Middle frontal gyrus (tissue), 1 donor: ENCODE measurements at regions not wholly inside any gene's neighbourhood (a gene's known extent, or its start where the extent isn't known, plus 50 kb on each side); places are given as distances from the start of the nearest gene placed in this dataset.
"Not testable (repeated sequence)": the region's sequence is repeated elsewhere in the genome, so short reads cannot be mapped to it uniquely, and the experiment has no call there.

Experiments used
- DNase-seq: peaks from one replicate; pipeline ENCODE4 v3.0.0-alpha.2; 2015; ENCODE audit warnings: low spot score; ENCODE audit errors: extremely low spot score

DNA sequence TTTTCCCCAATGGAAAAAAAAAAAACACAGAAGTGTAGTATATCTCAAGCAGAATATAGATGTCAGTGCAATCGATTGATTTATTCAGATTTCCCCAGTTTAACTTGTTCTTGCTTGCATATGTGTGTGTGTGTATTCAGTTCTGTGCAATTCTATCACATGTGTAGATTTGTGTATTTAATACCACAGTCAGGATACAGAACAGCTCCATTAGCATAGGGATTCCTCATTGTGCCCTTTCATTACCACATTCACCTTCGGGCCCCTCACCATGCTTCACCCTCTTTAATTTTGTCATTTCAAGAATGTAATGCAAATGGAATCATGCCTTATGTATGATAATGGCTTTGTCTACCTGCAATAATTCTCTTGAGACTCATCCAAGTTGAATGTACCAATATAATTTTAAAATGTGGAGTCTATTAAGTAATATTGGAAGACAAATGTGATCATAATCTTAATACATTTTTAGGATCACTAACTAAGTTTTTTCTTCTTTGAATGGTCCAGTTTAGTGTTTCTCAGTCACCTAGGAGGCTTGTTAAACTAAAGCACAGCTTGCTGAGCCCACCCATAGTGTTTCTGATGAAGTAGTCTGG lies 187.9 kb downstream of the TENT5A start:
- DNase-seq: no peak

DNA sequence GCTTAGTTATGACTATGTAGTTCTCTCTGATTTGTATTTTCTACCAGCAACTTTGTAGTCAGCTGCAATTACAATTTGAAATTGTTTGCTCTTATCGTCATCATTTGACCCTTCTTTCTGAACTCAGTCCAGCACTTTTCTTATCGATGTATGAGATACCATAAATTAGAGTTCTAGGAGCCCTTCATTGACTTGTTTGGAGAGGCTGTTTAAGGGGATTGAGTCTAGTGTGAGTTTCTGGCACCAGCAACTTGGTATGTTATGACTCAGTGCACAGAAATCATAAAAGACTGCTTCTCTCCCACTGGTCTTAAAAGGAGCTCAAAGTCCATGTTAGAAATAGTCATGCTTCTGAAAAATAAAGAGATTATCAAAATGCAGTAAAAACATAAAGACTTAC lies 190.3 kb downstream of the TENT5A start:
- DNase-seq: no peak

DNA sequence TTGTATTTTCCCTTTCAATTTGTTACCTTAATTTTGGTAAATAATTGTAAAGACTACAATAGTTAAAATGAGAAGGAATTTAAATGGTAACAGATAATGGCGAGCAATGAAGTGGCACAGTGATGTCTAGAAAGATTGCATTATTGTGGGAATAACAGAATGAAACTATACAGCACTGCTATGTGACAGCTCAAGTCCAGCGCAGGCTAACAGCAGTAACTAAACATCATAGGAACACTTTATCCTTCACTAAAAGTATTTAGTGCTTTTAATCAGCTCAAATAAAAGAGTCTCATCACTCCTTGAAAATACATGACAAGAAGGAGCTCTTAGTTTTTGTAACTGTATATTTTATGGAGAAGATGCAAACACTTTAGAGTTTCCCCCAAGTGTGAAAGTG lies 190.8 kb downstream of the TENT5A start:
- no peak for DNase-seq

DNA sequence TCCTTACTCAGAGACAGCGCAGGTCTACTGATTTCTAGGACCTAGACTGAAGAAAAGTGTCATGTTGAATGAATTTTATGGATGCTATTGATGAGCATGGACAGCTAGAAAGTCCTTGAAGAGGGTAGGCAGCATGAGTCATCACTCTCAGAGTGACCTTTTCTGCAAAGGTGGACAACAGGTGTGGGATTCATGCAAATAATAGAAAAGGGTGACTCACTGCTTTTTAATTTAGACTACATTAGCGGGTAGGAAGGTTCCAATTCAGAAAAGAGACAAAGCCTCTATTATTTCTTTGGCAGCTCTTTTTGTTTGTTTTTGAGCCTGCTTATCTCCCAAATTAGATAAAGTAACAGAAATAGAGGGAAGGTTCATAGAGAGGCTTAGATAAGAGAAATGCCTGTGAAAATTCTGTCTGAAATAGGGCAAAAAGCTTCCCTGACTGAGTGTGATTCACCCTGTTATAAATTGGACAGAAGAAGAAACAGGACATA lies 191.4 kb downstream of the TENT5A start:
- no peak for DNase-seq

DNA sequence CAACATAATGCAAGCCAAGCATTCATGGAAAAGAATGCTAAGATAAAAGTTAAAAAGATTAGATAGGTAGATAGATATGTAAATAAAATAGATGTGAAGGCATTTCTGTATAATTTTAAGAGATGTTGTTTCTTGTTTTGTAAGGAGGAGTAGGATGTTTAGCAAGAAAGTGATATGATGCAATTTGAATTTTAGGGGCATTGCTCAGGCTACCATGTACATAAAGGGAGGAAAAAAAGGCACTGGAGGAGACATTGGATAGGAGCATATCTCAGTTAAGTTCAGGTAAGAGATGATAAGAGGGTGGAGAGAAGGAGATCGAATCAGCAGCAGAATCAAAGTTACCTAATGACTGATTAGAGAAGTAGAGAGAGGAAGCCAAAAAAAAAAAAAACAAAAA lies 194.7 kb downstream of the TENT5A start:
- DNase-seq: no peak

DNA sequence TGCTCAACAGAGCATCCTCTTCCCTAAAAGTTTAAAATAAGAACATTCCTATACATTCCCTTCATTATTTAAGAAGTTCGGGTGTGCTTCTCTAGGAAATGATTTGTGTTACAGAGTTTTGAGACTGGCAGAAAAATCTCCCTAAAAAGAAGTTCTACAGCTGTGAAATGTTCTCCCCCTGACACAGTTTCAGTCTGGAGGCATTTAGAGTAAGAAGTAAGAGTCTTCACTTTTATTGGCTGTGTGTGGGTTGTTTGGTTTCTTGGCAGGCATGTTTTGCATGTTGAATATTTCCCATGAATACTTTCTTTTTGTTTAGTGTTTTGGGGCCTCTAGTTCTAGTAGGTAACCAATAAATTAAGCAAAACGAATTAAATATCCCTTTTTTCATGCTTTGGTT lies 195.9 kb downstream of the TENT5A start:
- no peak for DNase-seq

DNA sequence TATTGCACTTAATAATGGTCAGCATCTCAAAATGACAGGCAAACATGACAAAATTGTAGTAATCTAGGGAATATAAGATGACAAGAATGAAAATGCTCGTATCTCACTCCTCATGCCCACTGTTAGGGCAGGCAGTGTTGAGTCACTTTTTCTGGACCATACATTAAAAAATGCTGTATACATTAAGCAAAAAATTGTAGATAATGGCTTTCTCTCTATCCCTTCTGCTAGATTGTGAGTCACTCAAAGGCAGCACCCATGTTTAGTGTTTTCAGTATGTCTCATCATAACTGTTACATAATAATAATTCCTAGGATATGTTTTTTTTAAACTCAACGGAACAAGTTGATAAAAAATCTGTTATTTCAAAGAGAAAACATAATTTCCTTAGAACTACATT lies 199.3 kb downstream of the TENT5A start:
- no peak for DNase-seq

DNA sequence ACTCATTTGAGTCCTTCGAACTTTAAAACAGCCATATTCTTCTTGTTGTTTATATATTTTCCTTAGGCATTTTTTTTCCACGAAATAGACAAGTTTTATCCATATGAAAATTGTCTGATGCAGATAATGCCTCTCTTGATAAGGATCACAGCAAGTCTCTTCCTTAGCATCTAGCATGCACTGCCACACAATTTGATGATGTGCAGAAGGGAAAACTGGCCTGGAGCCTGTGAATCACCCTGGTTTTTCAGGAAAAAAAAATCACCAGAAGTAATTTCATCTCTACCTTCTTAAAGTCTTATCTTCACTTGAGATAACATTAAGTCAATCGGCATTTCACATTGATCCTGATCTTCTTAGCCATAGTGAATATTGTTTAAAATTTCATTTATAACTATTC lies 199.8 kb downstream of the TENT5A start:
- DNase-seq: no peak

DNA sequence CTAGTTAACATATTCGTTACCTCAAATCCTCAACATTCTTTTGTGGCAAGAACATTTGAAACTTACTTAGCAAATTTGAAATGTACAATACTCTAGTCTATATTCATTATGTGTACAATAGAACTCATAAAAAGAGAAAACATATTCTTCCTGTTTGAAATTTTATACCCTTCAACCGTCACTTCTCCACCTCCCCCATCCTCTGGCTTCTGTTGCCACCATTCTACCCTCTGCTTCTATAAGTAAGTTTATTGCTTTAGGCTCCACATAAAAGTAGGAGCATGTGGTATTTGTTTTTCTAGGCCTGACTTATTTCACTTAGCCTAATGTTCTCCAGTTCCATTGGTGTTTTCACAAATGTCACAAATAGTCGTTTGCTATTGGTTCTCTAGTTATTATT lies 205.3 kb downstream of the TENT5A start:
- DNase-seq: no peak

DNA sequence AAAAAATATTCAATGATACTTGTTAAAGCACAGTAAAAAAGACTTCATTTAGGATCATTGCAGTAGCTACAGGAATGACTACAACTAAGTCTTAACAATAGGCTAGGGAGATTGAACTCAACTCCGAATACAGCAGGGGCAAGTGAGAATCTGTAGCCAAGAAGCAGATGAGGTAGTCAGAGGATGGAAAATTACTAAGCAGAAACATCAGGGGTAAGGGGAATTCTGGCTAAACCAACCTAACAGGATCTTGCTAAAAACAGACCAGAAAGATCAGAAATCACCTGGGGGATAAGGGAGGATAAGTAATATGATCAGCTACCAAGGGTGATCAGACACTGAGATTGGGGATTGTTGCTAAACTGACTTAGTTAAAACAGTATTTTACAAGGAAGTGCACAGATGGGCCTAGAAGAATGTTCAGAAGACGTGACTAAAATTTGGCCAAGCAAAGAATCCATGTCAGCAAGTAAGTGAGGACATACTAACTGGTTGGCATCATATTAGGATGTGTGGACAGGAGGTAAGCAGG lies 217.5 kb downstream of the TENT5A start:
- DNase-seq: no peak

DNA sequence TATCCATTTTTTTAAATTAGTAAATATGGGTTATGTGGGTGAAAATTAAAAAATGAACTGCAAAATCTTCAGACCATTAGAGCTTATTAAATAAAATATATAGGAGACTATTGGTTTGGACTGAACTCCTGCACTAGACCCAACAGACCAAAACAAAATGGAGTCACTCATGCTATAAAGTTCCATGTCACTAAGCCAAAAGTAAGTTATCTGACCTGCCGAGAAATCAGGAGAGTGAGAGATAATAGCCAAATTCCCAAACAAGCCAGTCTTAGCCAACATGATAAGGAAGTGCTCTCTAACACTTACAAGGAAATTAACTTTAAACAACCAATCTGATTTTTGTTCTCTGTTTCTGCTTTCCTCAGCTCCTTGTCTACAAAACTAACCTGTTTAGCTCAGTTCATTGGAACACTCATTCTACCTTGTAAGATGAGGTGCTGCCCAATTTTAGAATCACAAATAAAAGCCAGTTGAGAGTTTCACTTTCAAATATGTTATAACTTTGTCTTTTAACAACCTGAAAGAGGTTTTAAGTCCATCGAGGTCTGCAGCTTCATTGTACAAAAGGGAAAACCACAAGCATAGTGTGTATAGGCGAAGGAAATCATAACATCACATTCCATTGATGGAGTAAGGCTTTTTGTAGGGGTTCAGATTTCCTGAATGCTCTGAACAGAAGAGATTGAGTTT lies 220.5 kb downstream of the TENT5A start:
- DNase-seq: no peak

DNA sequence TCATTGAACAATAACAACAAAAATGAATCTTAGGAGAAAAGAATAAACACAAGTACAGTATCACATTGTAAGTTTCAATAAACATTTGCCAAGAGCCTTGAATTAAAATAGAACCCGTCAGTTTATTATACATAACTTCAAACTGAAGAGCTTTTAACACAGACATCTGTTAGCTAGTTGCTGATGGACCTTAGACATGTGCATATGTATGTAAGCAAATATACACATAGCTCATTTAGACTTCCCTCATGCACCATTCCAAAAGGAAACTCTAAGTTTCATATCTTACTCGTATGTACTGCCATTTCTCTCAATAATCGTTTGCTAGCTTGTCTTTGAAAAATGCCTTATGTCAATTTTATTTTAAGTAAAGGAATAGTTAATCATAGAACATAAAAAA lies 235.0 kb downstream of the TENT5A start:
- no peak for DNase-seq

DNA sequence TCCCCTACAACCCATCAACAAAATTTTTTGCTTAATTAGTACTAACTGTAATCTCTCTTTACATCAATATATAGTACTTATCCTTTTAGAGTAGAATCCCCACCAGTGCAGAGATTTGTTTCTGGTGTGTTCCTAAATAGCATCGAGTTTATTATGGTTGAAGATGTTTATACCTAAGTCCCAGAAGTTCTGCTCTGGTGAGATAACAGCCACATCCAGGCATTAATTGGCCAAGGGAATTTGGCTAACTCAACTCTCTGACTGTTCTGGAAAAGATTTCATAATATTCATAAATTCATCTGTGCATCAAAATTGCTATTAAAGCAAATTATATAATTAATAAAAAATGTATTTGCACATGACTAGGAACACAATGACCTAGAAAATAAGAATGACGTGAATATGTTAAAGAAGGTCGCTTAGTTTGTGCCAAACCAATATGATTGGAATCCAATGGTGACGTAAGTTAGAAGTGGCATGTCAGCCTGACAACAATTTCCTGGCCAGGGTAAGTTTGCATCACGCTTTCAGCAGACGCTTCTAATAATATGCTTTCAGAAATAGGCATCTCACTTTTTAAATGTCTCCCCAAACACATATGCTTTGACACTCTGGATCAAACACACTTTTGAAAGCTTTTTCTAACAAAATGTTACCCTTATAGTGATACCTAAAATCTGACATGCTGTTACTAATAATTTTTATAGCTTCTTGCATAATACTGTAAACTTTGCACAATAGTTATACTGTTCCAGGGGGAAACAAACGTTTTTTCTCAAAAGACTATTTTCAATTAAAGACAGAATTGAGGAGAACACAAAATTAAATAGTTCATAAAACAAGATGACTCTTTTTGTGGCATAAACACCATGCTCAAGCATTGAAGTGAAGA lies 236.7 kb downstream of the TENT5A start:
- no peak for DNase-seq

DNA sequence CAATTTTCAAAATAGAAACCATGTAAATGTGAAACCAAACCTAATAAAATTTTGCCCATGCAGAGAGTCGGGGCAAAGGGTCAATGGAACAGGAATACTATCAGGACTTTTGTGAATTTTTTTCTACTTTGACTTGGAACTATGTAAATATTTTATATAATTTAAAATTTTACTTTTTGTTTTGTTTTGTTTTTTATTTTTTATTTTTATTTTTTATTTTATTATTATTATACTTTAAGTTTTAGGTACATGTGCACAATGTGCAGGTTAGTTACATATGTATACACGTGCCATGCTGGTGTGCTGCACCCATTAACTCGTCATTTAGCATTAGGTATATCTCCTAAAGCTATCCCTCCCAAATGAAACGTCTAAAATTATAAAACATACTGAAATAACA lies 238.3 kb downstream of the TENT5A start:
- DNase-seq: not testable (repeated sequence)

DNA sequence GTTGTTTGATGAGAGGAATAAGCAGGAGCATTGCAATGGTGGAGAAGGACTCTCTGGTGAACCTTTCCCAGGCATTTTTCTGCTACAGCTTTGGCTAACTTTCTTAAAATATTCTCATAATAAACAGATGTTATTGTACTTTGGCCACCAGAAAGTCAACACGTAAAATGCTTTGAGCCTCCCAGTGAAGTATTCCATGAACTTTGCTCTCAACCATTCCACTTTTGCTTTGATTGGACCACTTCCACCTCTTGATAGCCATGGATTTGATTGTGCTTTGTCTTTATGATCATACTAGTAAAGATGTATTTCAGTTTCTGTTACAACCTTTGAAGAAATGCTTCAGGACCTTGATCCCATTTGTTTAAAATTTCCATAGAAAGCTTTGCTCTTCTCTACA lies 241.1 kb downstream of the TENT5A start:
- DNase-seq: no peak

DNA sequence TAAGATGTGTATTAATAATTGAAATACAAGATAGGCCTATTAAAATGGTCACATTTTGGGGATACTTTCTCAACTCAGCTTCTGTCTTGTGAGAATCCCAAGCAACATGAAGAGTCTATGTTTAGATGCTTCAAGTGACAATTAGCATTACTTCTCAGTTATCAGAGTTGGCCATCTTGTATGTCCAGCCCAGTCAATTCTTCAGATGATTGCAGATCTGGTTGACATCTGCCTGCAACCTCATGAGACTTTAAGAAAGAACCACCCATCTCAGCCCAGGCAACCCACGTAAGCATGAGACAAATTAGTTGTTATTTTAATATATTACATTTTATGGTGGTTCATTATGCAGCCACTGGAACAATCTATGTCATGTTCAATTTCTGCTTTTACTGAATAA lies 256.5 kb downstream of the TENT5A start:
- no peak for DNase-seq

DNA sequence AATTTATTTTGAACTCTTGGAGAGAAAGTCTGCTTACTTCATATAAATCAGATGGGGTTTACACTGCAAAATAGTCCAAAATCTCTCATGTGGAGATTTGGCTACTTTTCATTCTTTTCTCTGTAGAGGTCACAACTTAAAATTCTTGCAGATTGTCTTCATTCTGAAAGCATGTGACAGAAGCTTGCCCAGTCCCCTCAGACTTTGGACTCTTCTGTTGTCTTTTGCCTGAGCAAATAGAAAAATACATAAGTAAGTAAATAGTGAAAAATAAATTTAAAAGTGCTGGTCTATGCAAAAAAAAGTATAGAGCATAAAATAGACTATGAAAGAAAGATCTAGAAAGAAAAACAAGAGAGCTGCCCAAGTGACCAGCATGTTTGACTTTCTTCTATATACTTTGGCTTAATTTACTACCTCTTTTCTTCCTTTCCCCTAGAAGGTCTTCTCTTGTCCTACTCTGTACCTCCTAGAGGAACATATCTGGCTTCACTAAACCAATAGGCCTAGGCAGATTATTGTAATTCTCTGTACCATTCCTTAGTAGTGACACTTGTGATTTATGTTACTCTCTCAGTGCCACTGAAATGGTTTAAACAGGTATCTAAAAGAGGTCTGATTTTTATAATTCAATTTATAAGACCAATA lies 260.9 kb downstream of the TENT5A start:
- no peak for DNase-seq

DNA sequence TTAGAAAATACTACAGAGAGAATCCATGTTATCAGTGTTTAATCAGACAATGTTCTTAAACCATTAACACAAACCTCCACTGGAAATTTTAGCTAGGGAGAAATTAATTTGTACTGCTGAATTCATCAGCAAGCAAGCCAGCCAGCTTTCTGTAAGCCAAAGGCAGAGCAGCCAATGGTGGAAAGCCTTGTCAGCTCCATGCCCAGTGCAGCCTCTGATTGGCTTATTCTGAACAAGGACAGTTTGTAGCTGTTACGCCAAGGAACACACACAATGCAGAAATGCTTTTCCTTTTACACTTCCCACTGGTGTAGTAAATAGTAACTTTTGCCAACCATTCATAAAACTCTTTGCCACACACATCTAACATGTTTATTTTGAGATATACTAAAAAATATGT lies 265.0 kb downstream of the TENT5A start:
- DNase-seq: peak; percentile 51

DNA sequence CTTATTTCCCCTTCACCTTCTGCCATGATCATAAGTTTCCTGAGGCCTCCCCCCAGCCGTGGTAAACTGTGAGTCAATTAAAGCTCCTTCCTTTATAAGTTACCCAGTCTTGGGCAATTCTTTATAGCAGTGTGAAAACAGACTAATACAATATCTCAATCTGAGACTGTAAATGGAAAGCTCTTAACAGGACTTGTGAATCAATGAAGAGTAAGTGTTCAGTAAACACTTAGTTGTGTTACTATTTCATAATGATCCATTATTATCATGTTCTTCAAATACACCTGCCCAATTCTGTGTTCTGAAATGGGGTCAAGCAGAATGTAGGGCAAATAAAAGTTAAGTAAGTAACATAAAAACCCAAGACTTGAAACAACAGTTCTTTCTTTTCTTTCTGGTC lies 266.2 kb downstream of the TENT5A start:
- DNase-seq: no peak

DNA sequence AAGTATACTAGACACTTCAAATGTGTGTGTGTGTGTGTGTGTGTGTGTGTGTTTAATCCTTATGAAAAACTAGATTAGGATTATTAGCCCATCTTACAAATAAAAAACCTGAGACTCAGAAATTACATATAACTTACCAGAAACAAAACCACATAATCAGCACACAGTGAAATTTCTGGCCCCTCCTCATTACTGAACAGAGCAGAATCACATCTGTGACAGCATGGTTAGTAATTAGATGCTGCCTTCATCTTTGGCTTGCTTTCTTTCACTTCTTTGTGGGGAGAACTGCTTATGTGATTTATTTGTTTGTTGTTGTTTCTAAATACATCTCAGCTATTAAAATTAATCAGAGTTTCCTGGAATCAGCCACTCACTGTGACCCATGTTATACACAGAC lies 267.1 kb downstream of the TENT5A start:
- no peak for DNase-seq

DNA sequence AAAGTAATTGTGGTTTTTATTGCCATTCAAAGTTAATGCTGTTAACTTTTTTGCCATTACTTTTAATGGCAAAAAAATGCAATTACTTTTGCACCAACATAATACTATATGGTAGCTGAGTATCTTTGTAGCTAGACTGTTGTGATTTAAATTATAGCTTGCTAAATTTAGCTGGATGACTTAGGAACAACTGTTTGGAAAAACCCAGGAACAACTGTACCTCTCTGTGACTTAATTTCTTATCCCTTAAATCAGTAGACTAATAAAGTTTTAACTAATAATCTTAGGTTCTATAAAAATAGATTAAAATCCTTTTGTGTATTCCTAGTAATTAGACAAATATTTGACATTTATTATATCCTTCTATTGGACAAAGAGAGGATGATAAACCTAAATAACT lies 268.2 kb downstream of the TENT5A start:
- DNase-seq: no peak

DNA sequence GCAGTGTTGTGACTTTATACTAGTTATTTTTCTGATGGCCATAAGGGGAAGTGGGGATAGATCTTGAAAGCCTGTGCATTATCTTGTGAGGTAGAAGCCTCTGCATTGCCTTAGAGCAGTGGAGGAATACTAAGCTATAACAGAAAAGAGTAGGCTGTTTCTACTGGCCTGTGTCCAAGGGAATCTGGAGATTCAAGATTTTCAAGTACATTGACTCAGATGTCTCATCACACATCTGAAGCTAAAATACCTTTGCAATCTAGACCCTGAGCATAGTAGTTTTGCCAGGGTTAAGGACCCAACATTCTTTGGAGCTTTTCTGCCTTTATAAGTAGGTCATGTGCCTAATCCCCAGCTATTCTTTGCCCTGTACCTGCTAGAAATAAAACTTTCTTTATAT lies 272.3 kb downstream of the TENT5A start:
- no peak for DNase-seq
